ENCODE measurements at regions not wholly inside any gene's neighbourhood (a gene's known extent, or its start where the extent isn't known, plus 50 kb on each side); places are given as distances from the start of the nearest gene placed in this dataset.

DNA sequence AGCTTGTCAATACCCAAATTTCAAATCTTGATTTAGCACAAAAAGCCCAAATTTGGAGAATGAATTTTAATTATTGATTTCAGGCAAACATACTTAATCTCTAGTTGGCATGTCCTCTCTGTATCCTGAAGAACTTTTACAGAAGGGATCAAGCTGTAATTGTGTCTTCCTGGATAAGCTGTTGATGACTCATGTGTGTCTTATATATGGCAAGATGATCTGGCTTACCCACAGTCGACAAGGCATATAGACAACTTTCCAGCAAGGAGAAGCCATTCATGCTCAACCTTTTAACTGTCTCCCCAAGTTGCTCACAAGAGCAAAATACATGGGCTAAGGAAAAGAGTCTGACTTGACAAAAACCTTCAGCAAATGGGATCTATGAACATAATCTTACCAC is 112.5 kb upstream of the SLCO6A1 start:
- no peaks in the 10 kb centered on the region for H3K36me3 Mint-ChIP-seq (ENCODE audit: low read depth)
- TF ChIP-seq, protein P1, sequence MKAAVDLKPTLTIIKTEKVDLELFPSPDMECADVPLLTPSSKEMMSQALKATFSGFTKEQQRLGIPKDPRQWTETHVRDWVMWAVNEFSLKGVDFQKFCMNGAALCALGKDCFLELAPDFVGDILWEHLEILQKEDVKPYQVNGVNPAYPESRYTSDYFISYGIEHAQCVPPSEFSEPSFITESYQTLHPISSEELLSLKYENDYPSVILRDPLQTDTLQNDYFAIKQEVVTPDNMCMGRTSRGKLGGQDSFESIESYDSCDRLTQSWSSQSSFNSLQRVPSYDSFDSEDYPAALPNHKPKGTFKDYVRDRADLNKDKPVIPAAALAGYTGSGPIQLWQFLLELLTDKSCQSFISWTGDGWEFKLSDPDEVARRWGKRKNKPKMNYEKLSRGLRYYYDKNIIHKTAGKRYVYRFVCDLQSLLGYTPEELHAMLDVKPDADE (IDR thresholded peaks at IDR 0.05), result no peak
- TF ChIP-seq ZNF331 (CRISPR knock-in tag; IDR thresholded peaks at IDR 0.05; ENCODE audit: low read depth), result no peak
- TF ChIP-seq, protein P2, sequence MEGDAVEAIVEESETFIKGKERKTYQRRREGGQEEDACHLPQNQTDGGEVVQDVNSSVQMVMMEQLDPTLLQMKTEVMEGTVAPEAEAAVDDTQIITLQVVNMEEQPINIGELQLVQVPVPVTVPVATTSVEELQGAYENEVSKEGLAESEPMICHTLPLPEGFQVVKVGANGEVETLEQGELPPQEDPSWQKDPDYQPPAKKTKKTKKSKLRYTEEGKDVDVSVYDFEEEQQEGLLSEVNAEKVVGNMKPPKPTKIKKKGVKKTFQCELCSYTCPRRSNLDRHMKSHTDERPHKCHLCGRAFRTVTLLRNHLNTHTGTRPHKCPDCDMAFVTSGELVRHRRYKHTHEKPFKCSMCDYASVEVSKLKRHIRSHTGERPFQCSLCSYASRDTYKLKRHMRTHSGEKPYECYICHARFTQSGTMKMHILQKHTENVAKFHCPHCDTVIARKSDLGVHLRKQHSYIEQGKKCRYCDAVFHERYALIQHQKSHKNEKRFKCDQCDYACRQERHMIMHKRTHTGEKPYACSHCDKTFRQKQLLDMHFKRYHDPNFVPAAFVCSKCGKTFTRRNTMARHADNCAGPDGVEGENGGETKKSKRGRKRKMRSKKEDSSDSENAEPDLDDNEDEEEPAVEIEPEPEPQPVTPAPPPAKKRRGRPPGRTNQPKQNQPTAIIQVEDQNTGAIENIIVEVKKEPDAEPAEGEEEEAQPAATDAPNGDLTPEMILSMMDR (conservative IDR thresholded peaks at IDR 0.05; ENCODE audit: low read depth in 2 of 2), result no peak
- no peak for TF ChIP-seq EZH2phosphoT487 (IDR thresholded peaks at IDR 0.05; ENCODE audit: unreplicated experiment)
- TF ChIP-seq CREB1 (CRISPR knock-in tag; IDR thresholded peaks at IDR 0.05; ENCODE audit: low read depth), result no peak
- no peak for TF ChIP-seq JUNB (IDR thresholded peaks at IDR 0.05; ENCODE audit: unreplicated experiment)
- no peak for TF ChIP-seq NANOG (IDR thresholded peaks at IDR 0.05; ENCODE audit: borderline replicate concordance)
- TF ChIP-seq, protein P3, sequence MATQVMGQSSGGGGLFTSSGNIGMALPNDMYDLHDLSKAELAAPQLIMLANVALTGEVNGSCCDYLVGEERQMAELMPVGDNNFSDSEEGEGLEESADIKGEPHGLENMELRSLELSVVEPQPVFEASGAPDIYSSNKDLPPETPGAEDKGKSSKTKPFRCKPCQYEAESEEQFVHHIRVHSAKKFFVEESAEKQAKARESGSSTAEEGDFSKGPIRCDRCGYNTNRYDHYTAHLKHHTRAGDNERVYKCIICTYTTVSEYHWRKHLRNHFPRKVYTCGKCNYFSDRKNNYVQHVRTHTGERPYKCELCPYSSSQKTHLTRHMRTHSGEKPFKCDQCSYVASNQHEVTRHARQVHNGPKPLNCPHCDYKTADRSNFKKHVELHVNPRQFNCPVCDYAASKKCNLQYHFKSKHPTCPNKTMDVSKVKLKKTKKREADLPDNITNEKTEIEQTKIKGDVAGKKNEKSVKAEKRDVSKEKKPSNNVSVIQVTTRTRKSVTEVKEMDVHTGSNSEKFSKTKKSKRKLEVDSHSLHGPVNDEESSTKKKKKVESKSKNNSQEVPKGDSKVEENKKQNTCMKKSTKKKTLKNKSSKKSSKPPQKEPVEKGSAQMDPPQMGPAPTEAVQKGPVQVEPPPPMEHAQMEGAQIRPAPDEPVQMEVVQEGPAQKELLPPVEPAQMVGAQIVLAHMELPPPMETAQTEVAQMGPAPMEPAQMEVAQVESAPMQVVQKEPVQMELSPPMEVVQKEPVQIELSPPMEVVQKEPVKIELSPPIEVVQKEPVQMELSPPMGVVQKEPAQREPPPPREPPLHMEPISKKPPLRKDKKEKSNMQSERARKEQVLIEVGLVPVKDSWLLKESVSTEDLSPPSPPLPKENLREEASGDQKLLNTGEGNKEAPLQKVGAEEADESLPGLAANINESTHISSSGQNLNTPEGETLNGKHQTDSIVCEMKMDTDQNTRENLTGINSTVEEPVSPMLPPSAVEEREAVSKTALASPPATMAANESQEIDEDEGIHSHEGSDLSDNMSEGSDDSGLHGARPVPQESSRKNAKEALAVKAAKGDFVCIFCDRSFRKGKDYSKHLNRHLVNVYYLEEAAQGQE (IDR thresholded peaks at IDR 0.05; ENCODE audit: unreplicated experiment), result no peak
- H3K27ac Mint-ChIP-seq, result no peak overlapping the region
- H4K20me1 ChIP-seq (replicated peaks; ENCODE audit: insufficient read depth), result no peaks in the 10 kb centered on the region
- no peak overlapping the region for H2AFZ ChIP-seq
- H3K4me3 Mint-ChIP-seq, result no peak overlapping the region
- H3K4me1 ChIP-seq (ENCODE audit: insufficient read depth), result no peaks in the 10 kb centered on the region
- H3F3A ChIP-seq (replicated peaks; ENCODE audit: low read depth), result no peaks in the 10 kb centered on the region
- no peaks in the 10 kb centered on the region for H3K27me3 ChIP-seq (ENCODE audit: insufficient read depth)
- H3K9me3 Mint-ChIP-seq, result no peaks in the 10 kb centered on the region
- H3K4me2 ChIP-seq, result no peak overlapping the region
- DNase-seq (ENCODE audit: low spot score) (no peak), ATAC-seq (no peak)
- H3K4me1 Mint-ChIP-seq, result no peaks in the 10 kb centered on the region
- no peak overlapping the region for H3K27ac ChIP-seq (ENCODE audit: low read depth)
- H3K36me3 ChIP-seq (ENCODE audit: insufficient read depth), result no peaks in the 10 kb centered on the region
- H3K9me2 ChIP-seq (ENCODE audit: insufficient read depth), result no peaks in the 10 kb centered on the region
- no peak overlapping the region for H3K4me3 ChIP-seq
- no peaks in the 10 kb centered on the region for H3K79me2 ChIP-seq (replicated peaks; ENCODE audit: insufficient read depth)
- H3K27me3 Mint-ChIP-seq (ENCODE audit: insufficient read depth, low read depth, poor library complexity), result peaks cover 3% of the 10 kb centered on the region

DNA sequence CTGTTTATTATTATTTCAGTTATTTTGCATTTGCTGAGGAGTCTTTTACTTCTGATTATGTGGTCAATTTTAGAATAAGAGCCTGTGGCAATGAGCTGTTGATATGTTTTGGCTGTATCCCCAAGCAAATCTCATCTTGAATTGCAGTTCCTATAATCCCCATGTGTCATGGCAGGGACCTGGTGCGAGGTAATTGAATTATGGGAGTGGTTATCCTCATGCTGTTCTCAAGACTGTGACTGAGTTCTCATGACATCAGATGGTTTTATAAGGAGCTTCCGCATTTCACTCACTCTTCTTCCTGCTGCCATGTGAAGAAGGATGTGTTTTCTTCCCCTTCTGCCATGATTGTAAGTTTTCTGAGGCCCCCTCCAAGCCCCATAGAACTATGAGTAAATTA is 114.9 kb upstream of the SLCO6A1 start:
- no peaks in the 10 kb centered on the region for H3F3A ChIP-seq (replicated peaks; ENCODE audit: low read depth)
- no peaks in the 10 kb centered on the region for H3K36me3 ChIP-seq (ENCODE audit: insufficient read depth)
- no peaks in the 10 kb centered on the region for H3K9me3 Mint-ChIP-seq
- H4K20me1 ChIP-seq (replicated peaks; ENCODE audit: insufficient read depth), result no peaks in the 10 kb centered on the region
- H3K4me3 ChIP-seq, result no peak overlapping the region
- H3K79me2 ChIP-seq (replicated peaks; ENCODE audit: insufficient read depth), result no peaks in the 10 kb centered on the region
- no peak for ATAC-seq
- peaks cover 3% of the 10 kb centered on the region for H3K27me3 Mint-ChIP-seq (ENCODE audit: insufficient read depth, low read depth, poor library complexity)
- no peak overlapping the region for H3K27ac Mint-ChIP-seq
- no peaks in the 10 kb centered on the region for H3K9me2 ChIP-seq (ENCODE audit: insufficient read depth)
- H3K4me2 ChIP-seq, result no peak overlapping the region
- H2AFZ ChIP-seq, result no peak overlapping the region
- no peaks in the 10 kb centered on the region for H3K4me1 ChIP-seq (ENCODE audit: insufficient read depth)
- no peaks in the 10 kb centered on the region for H3K27me3 ChIP-seq (ENCODE audit: insufficient read depth)
- H3K4me3 Mint-ChIP-seq, result no peak overlapping the region
- H3K27ac ChIP-seq (ENCODE audit: low read depth), result no peak overlapping the region
- no peaks in the 10 kb centered on the region for H3K36me3 Mint-ChIP-seq (ENCODE audit: low read depth)
- H3K4me1 Mint-ChIP-seq, result no peaks in the 10 kb centered on the region
- DNase-seq (ENCODE audit: low spot score), result no peak
- no peak for TF ChIP-seq STAT1 (IDR thresholded peaks at IDR 0.05; ENCODE audit: unreplicated experiment)
- TF ChIP-seq CREB1 (CRISPR knock-in tag; IDR thresholded peaks at IDR 0.05; ENCODE audit: low read depth), result no peak
- TF ChIP-seq, protein P4, sequence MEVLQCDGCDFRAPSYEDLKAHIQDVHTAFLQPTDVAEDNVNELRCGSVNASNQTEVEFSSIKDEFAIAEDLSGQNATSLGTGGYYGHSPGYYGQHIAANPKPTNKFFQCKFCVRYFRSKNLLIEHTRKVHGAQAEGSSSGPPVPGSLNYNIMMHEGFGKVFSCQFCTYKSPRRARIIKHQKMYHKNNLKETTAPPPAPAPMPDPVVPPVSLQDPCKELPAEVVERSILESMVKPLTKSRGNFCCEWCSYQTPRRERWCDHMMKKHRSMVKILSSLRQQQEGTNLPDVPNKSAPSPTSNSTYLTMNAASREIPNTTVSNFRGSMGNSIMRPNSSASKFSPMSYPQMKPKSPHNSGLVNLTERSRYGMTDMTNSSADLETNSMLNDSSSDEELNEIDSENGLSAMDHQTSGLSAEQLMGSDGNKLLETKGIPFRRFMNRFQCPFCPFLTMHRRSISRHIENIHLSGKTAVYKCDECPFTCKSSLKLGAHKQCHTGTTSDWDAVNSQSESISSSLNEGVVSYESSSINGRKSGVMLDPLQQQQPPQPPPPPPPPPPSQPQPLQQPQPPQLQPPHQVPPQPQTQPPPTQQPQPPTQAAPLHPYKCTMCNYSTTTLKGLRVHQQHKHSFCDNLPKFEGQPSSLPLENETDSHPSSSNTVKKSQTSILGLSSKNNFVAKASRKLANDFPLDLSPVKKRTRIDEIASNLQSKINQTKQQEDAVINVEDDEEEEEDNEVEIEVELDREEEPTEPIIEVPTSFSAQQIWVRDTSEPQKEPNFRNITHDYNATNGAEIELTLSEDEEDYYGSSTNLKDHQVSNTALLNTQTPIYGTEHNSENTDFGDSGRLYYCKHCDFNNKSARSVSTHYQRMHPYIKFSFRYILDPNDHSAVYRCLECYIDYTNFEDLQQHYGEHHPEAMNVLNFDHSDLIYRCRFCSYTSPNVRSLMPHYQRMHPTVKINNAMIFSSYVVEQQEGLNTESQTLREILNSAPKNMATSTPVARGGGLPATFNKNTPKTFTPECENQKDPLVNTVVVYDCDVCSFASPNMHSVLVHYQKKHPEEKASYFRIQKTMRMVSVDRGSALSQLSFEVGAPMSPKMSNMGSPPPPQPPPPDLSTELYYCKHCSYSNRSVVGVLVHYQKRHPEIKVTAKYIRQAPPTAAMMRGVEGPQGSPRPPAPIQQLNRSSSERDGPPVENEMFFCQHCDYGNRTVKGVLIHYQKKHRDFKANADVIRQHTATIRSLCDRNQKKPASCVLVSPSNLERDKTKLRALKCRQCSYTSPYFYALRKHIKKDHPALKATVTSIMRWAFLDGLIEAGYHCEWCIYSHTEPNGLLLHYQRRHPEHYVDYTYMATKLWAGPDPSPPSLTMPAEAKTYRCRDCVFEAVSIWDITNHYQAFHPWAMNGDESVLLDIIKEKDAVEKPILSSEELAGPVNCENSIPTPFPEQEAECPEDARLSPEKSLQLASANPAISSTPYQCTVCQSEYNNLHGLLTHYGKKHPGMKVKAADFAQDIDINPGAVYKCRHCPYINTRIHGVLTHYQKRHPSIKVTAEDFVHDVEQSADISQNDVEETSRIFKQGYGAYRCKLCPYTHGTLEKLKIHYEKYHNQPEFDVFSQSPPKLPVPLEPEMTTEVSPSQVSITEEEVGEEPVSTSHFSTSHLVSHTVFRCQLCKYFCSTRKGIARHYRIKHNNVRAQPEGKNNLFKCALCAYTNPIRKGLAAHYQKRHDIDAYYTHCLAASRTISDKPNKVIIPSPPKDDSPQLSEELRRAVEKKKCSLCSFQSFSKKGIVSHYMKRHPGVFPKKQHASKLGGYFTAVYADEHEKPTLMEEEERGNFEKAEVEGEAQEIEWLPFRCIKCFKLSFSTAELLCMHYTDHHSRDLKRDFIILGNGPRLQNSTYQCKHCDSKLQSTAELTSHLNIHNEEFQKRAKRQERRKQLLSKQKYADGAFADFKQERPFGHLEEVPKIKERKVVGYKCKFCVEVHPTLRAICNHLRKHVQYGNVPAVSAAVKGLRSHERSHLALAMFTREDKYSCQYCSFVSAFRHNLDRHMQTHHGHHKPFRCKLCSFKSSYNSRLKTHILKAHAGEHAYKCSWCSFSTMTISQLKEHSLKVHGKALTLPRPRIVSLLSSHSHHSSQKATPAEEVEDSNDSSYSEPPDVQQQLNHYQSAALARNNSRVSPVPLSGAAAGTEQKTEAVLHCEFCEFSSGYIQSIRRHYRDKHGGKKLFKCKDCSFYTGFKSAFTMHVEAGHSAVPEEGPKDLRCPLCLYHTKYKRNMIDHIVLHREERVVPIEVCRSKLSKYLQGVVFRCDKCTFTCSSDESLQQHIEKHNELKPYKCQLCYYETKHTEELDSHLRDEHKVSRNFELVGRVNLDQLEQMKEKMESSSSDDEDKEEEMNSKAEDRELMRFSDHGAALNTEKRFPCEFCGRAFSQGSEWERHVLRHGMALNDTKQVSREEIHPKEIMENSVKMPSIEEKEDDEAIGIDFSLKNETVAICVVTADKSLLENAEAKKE (CRISPR knock-in tag; IDR thresholded peaks at IDR 0.05), result no peak
